ENCODE measurements at regions not wholly inside any gene's neighbourhood (a gene's known extent, or its start where the extent isn't known, plus 50 kb on each side); places are given as distances from the start of the nearest gene placed in this dataset.

DNA sequence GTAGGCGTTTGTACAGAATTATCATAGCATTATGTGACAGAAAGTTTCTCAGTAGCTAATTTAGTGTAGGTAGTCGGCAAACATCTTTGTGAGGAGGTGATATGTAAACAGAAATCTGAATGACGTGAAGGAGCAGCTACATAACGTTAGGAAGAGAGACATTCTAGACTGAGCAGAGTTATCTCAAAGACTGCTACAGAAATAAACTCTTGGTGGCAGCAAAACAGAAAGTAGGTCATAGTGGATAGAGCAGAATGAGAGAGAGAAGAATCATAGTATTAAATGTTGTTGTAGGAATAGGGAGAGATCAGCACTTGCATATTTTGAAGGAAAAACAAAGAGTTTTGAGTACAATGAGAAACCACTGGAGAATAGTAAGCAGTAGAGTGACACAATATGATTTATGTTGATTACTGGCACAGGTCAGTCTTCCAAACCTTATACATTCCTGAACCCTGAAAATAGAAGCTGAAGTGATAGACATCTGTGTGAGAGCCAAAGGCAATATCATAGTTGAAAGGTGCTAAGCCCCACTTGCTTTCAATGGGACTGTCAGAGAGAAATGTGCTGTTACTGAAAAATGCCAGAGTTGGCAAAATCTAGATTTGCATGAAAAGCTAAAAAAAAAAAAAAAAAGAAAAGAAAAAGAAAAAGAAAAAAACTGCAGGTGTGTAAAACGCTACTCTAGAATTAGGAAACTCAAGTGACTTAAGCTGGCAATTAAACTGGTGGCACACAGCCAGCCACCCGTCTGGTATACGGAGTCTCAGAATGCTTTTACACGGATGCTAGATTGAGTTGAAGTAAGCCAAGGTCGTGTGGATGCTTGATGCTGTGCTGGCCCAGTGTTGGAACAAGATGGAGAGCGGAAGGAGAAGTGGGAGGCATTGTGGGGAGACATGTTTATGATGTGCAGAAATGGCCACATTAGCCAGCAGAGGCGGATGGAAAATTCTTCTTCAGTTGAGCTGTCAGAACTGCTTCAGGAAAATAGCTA is 750.2 kb upstream of the HS3ST1 start:
- TF ChIP-seq, protein P1, sequence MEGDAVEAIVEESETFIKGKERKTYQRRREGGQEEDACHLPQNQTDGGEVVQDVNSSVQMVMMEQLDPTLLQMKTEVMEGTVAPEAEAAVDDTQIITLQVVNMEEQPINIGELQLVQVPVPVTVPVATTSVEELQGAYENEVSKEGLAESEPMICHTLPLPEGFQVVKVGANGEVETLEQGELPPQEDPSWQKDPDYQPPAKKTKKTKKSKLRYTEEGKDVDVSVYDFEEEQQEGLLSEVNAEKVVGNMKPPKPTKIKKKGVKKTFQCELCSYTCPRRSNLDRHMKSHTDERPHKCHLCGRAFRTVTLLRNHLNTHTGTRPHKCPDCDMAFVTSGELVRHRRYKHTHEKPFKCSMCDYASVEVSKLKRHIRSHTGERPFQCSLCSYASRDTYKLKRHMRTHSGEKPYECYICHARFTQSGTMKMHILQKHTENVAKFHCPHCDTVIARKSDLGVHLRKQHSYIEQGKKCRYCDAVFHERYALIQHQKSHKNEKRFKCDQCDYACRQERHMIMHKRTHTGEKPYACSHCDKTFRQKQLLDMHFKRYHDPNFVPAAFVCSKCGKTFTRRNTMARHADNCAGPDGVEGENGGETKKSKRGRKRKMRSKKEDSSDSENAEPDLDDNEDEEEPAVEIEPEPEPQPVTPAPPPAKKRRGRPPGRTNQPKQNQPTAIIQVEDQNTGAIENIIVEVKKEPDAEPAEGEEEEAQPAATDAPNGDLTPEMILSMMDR (IDR thresholded peaks at IDR 0.05): peak in 1 of 12 donors; percentile 12
- no peak for TF ChIP-seq POLR2A (IDR thresholded peaks at IDR 0.05)

Measured in heart left ventricle (tissue), 13 donors.